NCI-H82 treated with DMSO at 0.1 percent for 48 hours (cell line): ENCODE measurements at regions not wholly inside any gene's neighbourhood (a gene's known extent, or its start where the extent isn't known, plus 50 kb on each side); places are given as distances from the start of the nearest gene placed in this dataset.
"Not testable (repeated sequence)": the region's sequence is repeated elsewhere in the genome, so short reads cannot be mapped to it uniquely, and the experiment has no call there.

ENCODE experiments used
- DNase-seq: peaks from one replicate; lab custom pipeline; 2025; ENCODE audit not compliant: unreplicated experiment; lab: John Stamatoyannopoulos, UW

DNA sequence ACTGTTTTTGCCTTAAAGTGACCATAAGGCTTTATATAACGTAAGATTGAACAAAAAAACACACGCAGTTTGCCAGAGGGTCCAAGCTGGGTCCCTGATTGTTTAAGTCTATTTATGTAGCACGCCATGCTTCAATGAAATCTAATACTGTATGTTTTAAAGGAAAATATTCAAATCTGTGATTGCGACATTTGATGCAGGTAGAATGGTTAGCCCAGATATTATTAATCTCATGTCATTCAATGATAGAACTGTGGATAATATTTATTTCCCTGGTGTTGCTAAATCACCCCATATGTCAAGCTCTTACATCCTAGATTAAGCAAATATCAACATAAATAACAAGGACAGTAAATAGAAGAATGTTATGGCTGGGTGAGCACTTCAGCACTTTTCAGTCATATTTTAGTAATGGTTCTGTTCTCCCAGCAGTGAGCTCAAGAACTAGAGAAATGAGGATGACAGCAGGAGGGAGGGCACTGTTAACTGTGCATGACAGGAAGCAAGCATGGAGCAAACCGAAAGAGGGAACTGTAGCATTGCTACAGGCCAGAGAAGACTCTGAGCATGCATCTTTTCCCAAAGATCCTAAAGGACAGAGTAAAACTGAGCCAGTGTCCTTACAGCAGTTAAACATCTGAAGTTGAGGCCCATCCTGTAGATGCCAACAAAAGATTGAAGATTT is 465.7 kb upstream of the MGAT4C start:
- no peak for DNase-seq

GRCh38 chr12:86719381-86719780 is 463.2 kb upstream of the MGAT4C start:
- no peak for DNase-seq

GRCh38 chr12:86713121-86713520 is 456.9 kb upstream of the MGAT4C start:
- no peak for DNase-seq

GRCh38 chr12:86712425-86712843 is 456.2 kb upstream of the MGAT4C start:
- DNase-seq, result no peak

- DNase-seq, result no peak
Observed at GRCh38 chr12:86711731-86712130, 455.5 kb upstream of the MGAT4C start.

DNA sequence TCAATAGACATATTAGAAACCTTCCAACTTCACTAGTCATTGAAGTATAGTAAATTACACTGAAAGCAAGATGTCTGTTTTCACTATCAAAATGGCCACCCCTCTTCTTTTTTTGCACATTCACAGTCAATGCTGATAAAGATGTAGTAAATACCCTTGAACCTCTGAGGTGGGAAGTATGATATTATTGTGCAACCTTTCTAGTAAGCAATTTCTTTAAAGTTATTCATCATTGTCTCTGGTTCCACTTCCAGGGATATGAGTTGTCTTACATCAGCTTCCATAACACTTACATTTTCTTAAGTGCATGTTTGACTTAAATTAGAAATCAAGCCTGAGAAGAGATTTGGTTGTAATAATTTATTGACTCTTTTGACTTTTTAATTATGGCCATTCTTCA is 453.9 kb upstream of the MGAT4C start:
- no peak for DNase-seq

GRCh38 chr12:86709017-86709416 is 452.8 kb upstream of the MGAT4C start:
- not testable (repeated sequence) for DNase-seq

- no peak for DNase-seq
Observed at GRCh38 chr12:86698641-86698980, 442.4 kb upstream of the MGAT4C start.

GRCh38 chr12:86697916-86698640 is 441.9 kb upstream of the MGAT4C start:
- DNase-seq, result no peak

GRCh38 chr12:86683568-86684304 is 427.5 kb upstream of the MGAT4C start:
- no peak for DNase-seq

- DNase-seq, result no peak
Observed at GRCh38 chr12:86681060-86681459, 424.9 kb upstream of the MGAT4C start.

DNA sequence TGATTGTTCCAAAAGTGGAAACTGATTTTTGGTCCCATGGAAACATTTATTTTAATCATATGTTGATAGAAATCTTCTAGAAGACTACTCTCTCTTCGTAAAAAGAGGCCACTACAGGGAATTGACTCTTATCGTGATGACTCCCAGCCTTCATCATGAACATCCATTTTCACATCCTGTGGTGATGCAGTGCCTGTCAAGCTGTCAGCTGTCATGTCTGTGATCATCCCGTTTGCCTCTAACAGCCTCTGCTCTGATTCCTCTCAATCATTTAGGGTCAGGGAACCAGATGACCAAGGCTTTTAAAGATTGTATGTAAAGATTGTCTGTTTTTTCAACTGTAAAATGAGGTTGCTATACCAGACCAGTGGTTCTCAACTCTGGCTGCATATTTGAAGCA is 419.0 kb upstream of the MGAT4C start:
- DNase-seq, result no peak

- DNase-seq, result no peak
Observed at GRCh38 chr12:86670986-86671385, 414.8 kb upstream of the MGAT4C start.

DNA sequence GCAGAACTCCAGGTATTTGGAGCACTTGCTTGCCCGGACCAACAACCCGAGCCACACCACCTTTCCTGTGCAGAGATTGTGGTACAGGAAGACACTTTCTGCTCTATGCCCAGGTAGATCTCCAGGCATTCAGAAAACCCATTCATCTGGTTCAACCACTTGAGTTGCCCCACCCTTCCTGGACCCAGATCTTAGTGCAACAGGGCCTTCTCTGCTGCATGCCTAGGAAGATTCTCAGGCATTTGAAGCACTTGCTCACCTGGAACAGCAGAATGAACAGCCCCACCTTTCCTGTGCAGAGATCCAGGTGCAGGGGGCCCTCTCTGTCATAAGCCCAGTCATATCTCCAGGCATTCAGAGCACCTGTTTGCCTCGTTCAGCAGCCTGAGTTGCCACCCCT is 412.8 kb upstream of the MGAT4C start:
- no peak for DNase-seq

DNA sequence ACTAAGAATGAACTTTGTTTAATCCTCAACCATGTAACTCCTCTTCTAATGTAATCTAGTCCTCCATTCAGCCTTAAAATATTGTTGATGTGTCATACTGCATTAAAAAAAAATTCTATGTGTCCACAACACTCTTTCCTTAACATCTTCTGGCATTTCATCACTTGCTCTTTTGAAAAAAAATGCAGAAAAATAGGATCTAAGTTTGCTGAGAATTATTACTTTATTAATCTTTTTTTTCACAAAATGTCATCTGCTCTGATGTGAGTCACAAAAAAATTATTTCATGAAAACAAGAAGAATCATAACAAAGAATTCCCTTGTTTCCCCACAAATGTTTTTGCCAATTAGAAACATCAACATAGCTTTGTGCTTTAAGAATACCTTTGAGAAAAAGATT is 410.1 kb upstream of the MGAT4C start:
- DNase-seq, result no peak

GRCh38 chr12:86663716-86664115 is 407.5 kb upstream of the MGAT4C start:
- DNase-seq, result no peak

DNA sequence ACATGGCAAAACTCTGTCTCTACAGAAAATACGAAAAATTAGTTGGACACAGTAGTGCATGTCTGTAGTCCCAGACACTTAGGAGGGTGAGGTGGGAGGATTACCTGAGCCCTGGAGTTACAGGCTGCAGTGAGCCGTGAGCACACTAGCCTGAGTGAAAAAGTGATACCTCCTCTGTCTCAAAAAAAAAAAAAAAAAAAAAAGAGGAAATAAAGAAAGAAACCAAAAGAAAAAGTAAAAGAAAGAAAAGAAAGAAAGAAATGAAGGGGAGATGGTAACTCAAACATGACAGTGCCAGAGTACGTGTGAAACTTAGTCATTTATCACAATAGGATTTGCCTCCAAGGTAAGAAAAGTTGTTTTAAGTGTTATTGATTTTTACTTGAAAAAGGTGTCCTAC is 407.0 kb upstream of the MGAT4C start:
- no peak for DNase-seq

DNA sequence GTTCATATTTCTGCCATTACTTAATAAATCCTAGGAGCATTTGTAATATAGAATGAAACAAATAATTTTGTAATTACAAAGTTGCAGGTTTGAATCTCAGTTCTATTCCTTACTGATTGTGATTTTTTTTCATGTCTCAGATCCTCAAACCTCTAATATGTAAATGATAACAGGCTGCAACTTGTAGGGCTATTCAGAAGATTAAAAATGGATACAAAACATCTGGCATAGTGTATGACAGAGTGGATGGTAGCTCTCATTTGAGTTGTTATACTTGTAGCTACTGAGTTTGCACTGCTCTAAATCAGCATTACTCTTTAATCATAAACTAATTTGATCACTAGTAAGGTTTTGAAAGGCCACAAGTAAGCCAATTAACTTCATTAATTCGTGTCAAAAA is 406.3 kb upstream of the MGAT4C start:
- no peak for DNase-seq

DNA sequence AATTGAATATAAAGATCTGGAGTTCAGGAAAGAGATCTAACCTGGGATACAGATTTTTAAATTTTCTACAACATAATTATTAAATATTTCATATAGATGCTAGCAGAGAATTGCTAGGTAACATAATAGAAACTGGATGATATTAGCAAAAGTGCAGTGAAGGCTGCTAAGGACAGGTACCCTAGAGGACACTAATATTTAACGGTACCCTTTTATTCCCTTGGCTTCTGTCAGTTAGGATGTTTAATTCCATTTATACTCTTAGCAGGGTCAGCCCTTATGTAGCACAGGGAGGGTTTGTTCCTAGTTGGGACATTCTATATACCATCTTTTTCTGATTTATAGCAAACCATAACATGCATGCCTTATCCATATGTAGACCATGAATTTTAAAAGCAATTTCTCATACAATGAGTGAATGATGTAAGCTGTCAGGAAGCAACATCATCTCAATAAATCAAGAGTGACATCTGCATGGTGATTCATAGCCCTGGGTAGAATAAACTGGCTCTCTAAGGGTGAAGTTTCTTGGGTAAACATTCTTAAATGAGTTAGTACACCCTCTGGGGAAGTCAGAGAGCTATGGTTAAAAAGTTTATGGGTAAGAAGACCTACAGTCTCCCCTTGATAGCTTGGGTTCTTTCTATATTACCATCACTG is 404.4 kb upstream of the MGAT4C start:
- DNase-seq, result no peak

DNA sequence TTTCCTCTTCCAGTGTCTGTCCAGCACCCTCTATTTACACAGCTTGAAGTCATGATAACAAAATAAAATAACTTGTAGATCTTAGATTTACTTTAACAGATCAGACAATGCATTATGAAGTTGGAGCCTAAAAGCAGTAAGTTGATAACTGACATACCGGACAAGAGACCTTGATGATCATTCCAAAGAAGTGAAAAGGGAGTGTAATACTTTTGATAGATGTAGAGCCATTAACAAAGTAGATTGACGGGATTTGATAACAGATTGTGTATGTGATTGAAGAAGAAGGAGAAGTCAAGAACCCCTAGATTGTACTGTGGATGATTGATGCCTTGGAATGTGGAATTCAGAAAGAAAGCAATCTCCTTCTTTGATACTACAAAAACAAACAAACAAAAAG is 403.8 kb upstream of the MGAT4C start:
- no peak for DNase-seq

GRCh38 chr12:86658303-86658702 is 402.1 kb upstream of the MGAT4C start:
- no peak for DNase-seq

DNA sequence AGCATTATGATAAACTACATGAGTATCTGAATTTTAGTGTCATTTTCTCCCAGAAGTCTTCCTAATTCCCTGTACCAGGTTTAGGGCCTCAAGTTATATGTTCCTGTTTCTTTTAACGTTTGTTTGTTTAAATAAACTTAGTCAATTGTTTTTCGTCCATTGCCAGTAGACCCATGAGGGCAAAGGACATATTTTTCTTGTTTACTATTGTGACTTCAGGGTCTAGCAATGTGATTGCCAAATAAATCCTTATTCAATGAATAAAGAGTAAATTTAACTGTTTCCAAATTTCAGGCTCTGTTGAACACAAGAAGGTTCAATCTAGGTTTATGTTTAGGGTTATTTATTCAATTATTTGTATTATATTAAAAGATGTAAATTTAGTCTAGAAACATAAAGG is 391.6 kb upstream of the MGAT4C start:
- DNase-seq, result no peak
